CD4-positive, alpha-beta T cell (primary cell): ENCODE measurements at regions not wholly inside any gene's neighbourhood (a gene's known extent, or its start where the extent isn't known, plus 50 kb on each side); places are given as distances from the start of the nearest gene placed in this dataset.

Experiments
- ATAC-seq: fragments of 200-7000 bp; cut with Tn5 transposase; one replicate; pipeline ENCODE4 v1.10.0; 2022; ENCODE audit warnings: mild to moderate bottlenecking; ENCODE audit not compliant: poor library complexity
- CTCF ChIA-PET: fragments of 350-600 bp; sonication (Branson Sonifier 250); formaldehyde crosslinking; loops from one replicate; lab custom pipeline; 2021; ENCODE audit warnings: antibody characterized with exemption, inconsistent platforms; lab: Charles Lee
- POLR2A ChIA-PET: fragments of 350-600 bp; sonication (Branson Sonifier 250); formaldehyde crosslinking; loops from one replicate; lab custom pipeline; 2021; ENCODE audit warnings: antibody characterized with exemption, inconsistent platforms; lab: Charles Lee
- DNase-seq, 14 experiments: peaks; one replicate each; pipeline ENCODE4 v3.0.0-alpha.2; 2013 to 2020; ENCODE audit warnings: mixed read lengths in 2 of 14
- H3K27ac ChIP-seq, 2 donors: one replicate each; pipeline versions ENCODE4 v1.5.1 to v1.7.0; 2013; ENCODE audit warnings: low read length in 2 of 2, low read depth in 1 of 2, mild to moderate bottlenecking in 1 of 2
- H3K27me3 ChIP-seq, 2 experiments: 1 replicate in 1 of 2; 2 replicates in 1 of 2; pipeline versions ENCODE4 v1.6.1 to v1.7.0; 2013; ENCODE audit warnings: low read length in 2 of 2, control low read depth in 1 of 2, mild to moderate bottlenecking in 1 of 2, moderate library complexity in 1 of 2; ENCODE audit not compliant: insufficient read depth in 2 of 2, control insufficient read depth in 1 of 2
- H3K36me3 ChIP-seq: one replicate; pipeline ENCODE4 v1.6.1; 2013; ENCODE audit warnings: low read length, control low read depth; ENCODE audit not compliant: insufficient read depth
- H3K4me1 ChIP-seq: one replicate; pipeline ENCODE4 v1.6.1; 2013; ENCODE audit warnings: low read length, control low read depth; ENCODE audit not compliant: insufficient read depth
- H3K4me3 ChIP-seq: one replicate; pipeline ENCODE4 v1.5.1; 2013; ENCODE audit warnings: mild to moderate bottlenecking, low read length, moderate library complexity
- H3K9me3 ChIP-seq, 2 experiments: 1 replicate in 1 of 2; 2 replicates in 1 of 2; pipeline versions ENCODE4 v1.6.1 to v1.7.0; 2013; ENCODE audit warnings: low read length in 2 of 2, mild to moderate bottlenecking in 2 of 2, control low read depth in 1 of 2, moderate library complexity in 1 of 2; ENCODE audit not compliant: control insufficient read depth in 1 of 2, insufficient read depth in 1 of 2
- H3K27ac Mint-ChIP-seq: one replicate; pipeline ENCODE4 v1.8.0; 2020; ENCODE audit warnings: mixed read lengths
- H3K27me3 Mint-ChIP-seq: one replicate; pipeline ENCODE4 v1.8.0; 2021; ENCODE audit warnings: mixed read lengths
- H3K36me3 Mint-ChIP-seq: one replicate; pipeline ENCODE4 v1.8.0; 2021; ENCODE audit warnings: low read depth, mixed read lengths
- H3K4me1 Mint-ChIP-seq: one replicate; pipeline ENCODE4 v1.8.0; 2021; ENCODE audit warnings: low read depth, mixed read lengths
- H3K4me3 Mint-ChIP-seq: one replicate; pipeline ENCODE4 v1.8.0; 2020; ENCODE audit warnings: mild to moderate bottlenecking, mixed read lengths
- H3K9me3 Mint-ChIP-seq: one replicate; pipeline ENCODE4 v1.8.0; 2020; ENCODE audit warnings: mixed read lengths
- CTCF ChIP-seq: fragments of 200-600 bp; IDR thresholded peaks from one replicate; pipeline ENCODE4 v1.8.0; 2022; ENCODE audit warnings: antibody characterized with exemption, mild to moderate bottlenecking
- intact Hi-C, 2 experiments: fragments of 100-400 bp; cut with DNase I in 1 of 2; cut with micrococcal nuclease in 1 of 2; formaldehyde crosslinking; loops; one replicate each; pipeline versions ENCODE4 v1.15.1 to v1.9.0; 2023 to 2025; cut with DNase I, micrococcal nuclease

DNA sequence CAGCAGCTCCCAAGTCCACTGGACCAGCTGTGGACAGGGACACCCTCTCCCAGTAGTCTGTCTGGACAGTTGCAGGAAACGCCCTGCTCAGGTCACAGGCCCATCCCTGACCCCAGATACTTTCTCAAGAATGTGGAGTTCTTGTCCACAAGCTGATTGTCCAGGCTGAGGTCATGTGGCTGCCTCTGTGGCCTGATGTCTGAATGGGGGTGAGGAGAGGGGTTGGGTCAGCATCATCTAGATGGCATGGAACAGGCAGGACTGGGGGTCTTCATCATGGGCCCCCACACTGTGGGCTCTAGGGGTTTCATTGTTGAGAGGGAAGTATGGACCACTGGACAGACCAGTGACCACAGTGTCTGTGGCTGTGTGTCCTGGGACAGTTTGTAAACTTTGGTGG is 1015.0 kb downstream of the TBC1D22A start:
- peaks cover 10% of the 10 kb centered on the region for H3K27me3 Mint-ChIP-seq
- intact Hi-C loops, result no loop called here
- no peaks in the 10 kb centered on the region for H3K4me1 Mint-ChIP-seq
- no peak for ATAC-seq
- Histone ChIP-seq H3K36me3 (no peaks in the 10 kb centered on the region), H3K4me3 (no peak overlapping the region), H3K9me3 (no peaks in the 10 kb centered on the region), H3K4me1 (no peaks in the 10 kb centered on the region), H3K27me3 (no peaks in the 10 kb centered on the region), H3K27ac (no peak overlapping the region)
- ChIA-PET CTCF (no interaction called here), POLR2A (no interaction called here)
- H3K4me3 Mint-ChIP-seq, result no peak overlapping the region
- DNase-seq, result no peak
- no peak overlapping the region for H3K27ac Mint-ChIP-seq
- no peak for TF ChIP-seq CTCF
- H3K36me3 Mint-ChIP-seq, result no peaks in the 10 kb centered on the region
- no peaks in the 10 kb centered on the region for H3K9me3 Mint-ChIP-seq

GRCh38 chr22:47776329-47776728 is 1013.9 kb downstream of the TBC1D22A start:
- intact Hi-C loops, result no loop called here
- DNase-seq (no peak), ATAC-seq (no peak)
- Histone ChIP-seq H3K4me1 (no peaks in the 10 kb centered on the region), H3K27ac (no peak overlapping the region), H3K4me3 (no peak overlapping the region), H3K27me3 (no peaks in the 10 kb centered on the region), H3K36me3 (no peaks in the 10 kb centered on the region), H3K9me3 (no peaks in the 10 kb centered on the region)
- Mint-ChIP-seq H3K4me1 (no peaks in the 10 kb centered on the region), H3K9me3 (peaks cover 5% of the 10 kb centered on the region), H3K27ac (no peak overlapping the region), H3K4me3 (no peak overlapping the region), H3K27me3 (no peaks in the 10 kb centered on the region), H3K36me3 (no peaks in the 10 kb centered on the region)
- CTCF ChIA-PET, result no interaction called here
- POLR2A ChIA-PET, result no interaction called here
- TF ChIP-seq CTCF, result no peak

GRCh38 chr22:47775686-47776085 is 1013.2 kb downstream of the TBC1D22A start:
- Mint-ChIP-seq H3K9me3 (peaks cover 5% of the 10 kb centered on the region), H3K27me3 (no peaks in the 10 kb centered on the region), H3K27ac (no peak overlapping the region), H3K4me3 (no peak overlapping the region), H3K36me3 (no peaks in the 10 kb centered on the region), H3K4me1 (no peaks in the 10 kb centered on the region)
- Histone ChIP-seq H3K4me1 (no peaks in the 10 kb centered on the region), H3K36me3 (no peaks in the 10 kb centered on the region), H3K27me3 (no peaks in the 10 kb centered on the region), H3K27ac (no peak overlapping the region), H3K9me3 (no peaks in the 10 kb centered on the region), H3K4me3 (no peak overlapping the region)
- TF ChIP-seq CTCF, result no peak
- intact Hi-C loops, result no loop called here
- DNase-seq (no peak), ATAC-seq (no peak)
- POLR2A ChIA-PET, result no interaction called here
- CTCF ChIA-PET, result no interaction called here
